ENCODE measurements at regions not wholly inside any gene's neighbourhood (a gene's known extent, or its start where the extent isn't known, plus 50 kb on each side); places are given as distances from the start of the nearest gene placed in this dataset.

DNA sequence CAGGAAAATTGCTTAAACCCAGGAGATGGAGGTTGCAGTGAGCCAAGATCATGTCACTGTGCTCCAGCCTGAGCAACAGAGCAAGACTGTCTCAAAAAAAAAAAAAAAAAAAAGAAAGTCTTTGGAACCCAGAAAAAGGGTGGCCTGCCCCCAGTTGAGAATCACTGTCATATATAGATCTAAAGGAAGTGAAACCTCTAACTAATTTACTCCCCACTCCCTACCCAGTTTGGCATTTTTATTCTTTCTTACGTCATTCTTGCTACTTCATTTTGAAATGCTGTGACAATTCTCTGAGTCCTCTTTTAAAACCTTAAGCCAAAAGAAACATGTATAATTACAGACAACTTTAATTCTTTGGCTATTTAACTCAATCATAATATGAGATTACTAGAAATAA is 254.8 kb downstream of the CDC5L start:
- no peak for DNase-seq

GRCh38 chr6:44642870-44643522 is 255.5 kb downstream of the CDC5L start:
- peak in 1 of 2 experiments; percentile 8 for DNase-seq

DNA sequence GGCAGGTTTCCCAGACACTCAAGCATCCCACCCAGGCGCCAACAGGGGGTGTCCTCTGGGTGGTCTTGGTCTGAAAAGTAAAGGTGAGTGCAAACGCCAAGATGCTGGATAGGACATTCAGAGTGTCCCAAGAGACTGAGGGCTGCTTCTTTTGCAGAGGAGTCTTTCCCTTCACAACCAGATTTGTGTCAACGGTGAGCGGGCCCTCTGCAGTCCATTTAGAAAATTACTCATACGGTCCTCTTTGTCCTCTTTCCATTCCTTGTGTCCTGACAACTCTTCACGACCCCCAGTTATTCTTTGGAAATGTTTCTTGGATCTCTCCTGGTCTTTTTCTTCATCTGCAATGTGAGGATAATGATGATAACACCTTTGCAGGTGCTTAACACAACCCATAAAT is 257.8 kb downstream of the CDC5L start:
- DNase-seq = no peak

GRCh38 chr6:44646355-44646754 is 258.8 kb downstream of the CDC5L start:
- DNase-seq = no peak

GRCh38 chr6:44649365-44650025 is 262.0 kb downstream of the CDC5L start:
- DNase-seq = no peak

DNA sequence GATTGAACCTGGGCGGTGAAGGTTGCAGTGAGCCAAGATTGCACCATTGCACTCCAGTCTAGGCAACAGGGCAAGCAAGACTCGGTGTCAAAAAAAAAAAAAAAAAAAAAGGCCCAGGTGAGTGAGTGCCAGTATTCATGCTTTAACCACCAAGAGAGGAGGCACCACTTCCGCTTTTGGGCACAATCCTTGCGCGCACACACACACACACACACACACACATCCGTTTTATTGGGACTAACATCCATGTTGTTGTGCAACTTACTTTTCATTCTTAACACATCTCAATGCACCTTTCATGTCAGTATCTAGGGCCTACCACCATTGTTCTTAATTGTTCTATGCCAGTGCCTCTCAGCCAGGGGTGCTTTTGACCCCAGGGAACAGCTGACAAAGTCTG is 263.0 kb downstream of the CDC5L start:
- DNase-seq = no peak

- DNase-seq = no peak
Observed at GRCh38 chr6:44650947-44651346, 263.4 kb downstream of the CDC5L start.

DNA sequence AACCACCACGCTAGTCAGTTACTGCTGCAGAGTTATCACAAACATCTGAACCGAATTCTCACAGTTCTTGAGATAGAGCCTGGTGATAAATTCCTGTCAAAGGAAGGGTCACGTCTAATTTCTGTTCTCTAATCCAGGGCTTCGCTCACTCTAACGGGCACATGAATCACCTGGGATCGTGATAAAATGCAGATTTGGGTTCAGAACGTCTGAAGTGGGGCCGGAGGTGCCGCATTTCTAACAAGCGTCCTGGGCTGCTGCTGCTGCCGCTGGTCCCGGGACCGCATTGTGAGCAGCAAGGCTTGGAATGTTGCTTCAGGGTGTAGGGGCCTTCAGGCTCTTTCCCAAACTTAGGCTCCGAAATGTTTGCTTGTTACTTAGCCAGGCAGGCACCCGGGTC is 264.1 kb downstream of the CDC5L start:
- DNase-seq = no peak

- DNase-seq = no peak
Observed at GRCh38 chr6:44652547-44652946, 265.0 kb downstream of the CDC5L start.

DNA sequence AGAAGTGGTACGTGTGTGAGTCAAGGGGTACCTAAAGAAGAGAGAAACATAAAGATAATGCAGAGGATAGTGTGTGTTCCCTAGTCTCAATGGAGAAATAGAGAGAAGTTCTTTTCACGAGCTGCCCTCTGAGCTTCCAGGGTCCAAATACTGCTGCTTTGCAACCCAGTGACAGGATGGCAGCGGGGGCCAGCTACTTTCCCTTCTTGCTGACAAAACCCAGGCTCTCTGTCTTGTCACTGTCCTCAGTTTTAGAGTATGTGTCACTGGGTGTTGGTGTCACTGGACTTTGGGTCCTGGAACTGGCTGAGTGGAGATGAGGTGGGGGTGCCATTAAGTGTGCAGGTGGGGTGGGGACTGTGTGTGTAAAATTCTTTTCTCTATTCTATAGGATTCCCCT is 265.6 kb downstream of the CDC5L start:
- DNase-seq = no peak

GRCh38 chr6:44653761-44654218 is 266.3 kb downstream of the CDC5L start:
- no peak for DNase-seq

GRCh38 chr6:44655412-44656342 is 268.2 kb downstream of the CDC5L start:
- DNase-seq = peak; percentile 55 to 79

GRCh38 chr6:44656691-44657090 is 269.2 kb downstream of the CDC5L start:
- DNase-seq = no peak

DNA sequence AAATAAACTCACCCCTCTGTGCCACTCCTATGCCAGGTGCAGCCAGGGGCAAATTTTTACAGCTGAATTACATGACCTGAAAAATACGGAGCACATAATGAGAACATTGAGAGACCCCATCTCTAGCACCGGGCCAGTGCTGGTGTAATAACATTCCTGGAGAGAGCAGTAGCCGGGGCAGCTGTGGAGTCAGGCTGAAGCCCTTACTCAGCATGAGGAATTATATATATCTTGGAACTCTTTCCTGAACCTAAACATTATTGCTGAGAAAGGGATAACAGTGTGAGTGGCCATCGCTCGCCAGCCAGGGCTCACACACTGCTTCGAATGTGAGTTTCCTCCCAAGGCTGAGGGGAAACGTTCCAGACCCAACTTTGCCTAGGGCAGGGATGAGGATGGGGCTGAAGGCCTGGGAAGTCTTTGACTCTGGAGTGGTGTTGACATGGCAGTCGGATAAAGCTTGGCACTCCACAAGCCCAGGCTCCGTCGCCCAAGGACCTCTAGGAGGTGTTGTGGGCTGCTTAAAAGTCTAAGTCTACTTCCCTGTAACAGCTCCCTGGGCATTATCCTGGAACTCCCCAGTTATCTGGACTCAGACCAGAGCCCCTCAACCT is 269.8 kb downstream of the CDC5L start:
- no peak for DNase-seq

DNA sequence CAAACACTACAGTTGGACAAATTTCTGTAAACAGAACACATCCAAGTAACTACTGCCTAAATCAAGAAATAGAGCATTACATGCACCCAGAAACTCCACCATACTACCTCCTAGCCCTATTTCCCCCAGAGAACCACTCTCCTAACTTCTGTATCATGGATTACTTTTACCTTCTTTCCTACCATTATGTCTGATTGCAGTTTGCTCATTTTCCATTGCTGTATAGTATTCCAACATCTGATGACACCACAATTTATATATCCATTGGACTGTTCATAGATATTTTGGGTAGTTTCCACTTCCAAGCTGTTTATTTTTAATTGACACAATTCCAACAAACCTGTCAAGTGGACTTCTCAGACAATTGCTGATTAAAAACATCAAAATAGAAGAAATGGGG is 271.1 kb downstream of the CDC5L start:
- DNase-seq = no peak

GRCh38 chr6:44659726-44660125 is 272.2 kb downstream of the CDC5L start:
- DNase-seq = no peak

GRCh38 chr6:44660561-44661220 is 273.2 kb downstream of the CDC5L start:
- no peak for DNase-seq

GRCh38 chr6:44661221-44662008 is 273.9 kb downstream of the CDC5L start:
- no peak for DNase-seq

- DNase-seq = no peak
Observed at GRCh38 chr6:44662461-44663121, 275.1 kb downstream of the CDC5L start.

DNA sequence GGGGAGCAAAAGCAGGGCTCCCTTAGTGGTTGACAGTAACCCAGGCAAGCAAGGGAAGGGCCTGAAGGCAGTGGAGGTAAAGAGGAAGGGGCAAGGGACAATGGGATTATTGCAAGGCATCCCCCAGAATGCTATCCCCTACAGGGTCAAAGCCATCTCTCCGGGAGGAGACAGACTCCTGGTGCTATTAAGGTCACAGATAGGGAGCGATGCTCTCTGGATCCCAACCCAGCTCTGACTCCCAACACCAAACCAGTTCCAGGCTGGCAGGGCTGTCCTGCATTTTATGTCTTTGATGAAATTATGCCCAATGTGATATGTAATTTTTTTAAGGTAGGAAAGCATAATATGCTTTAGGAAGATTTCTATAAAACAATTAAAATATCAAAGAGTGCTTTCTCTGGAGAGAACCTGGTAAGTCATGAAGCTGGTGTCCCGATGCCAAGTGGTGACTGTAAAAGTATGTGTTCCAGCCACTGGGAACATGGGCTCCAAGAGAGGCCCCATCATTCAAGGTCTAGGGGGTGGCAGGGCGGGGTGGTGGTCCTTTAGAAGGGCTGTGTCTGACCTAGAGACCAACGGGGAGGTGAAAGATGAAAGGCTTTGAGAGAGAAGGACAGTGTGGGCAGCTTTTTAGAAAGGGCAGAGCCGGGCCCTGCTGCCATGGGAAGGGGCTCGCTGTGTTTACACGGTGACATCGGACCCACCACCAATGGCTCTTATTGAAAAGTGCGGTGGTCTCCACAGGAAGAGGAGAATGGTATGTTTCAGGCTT is 276.5 kb downstream of the CDC5L start:
- no peak for DNase-seq

Measured in stimulated activated CD4-positive, alpha-beta T cell treated with anti-CD3 and anti-CD28 coated beads, Interleukin-4, amount 100 ng/mL, for 4 hours (primary cell).